Motor neuron (in vitro differentiated cells): ENCODE measurements at regions not wholly inside any gene's neighbourhood (a gene's known extent, or its start where the extent isn't known, plus 50 kb on each side); places are given as distances from the start of the nearest gene placed in this dataset.
A peak's percentile ranks its signal among the peaks of the same experiment; 100 is the strongest.

Experiments
- ATAC-seq, 8 experiments: fragments of 200-7000 bp; cut with Tn5 transposase; replicated peaks in 6 of 8; 2 replicates each; pipeline ENCODE4 v1.8.0; 2021; ENCODE audit warnings: mild to moderate bottlenecking in 8 of 8, moderate library complexity in 8 of 8
- H3K27ac ChIP-seq, 2 donors: fragments of 250-450 bp; sonication (Bioruptor Pico); 2 replicates each; pipeline ENCODE4 v1.9.0; 2021; ENCODE audit warnings: antibody characterized with exemption in 2 of 2, mild to moderate bottlenecking in 2 of 2, moderate library complexity in 1 of 2
- H3K4me1 ChIP-seq, 2 donors: fragments of 250-450 bp; sonication (Bioruptor Pico); replicated peaks in 1 of 2; 2 replicates each; pipeline ENCODE4 v1.6.1; 2021; ENCODE audit warnings: antibody characterized with exemption in 2 of 2, mild to moderate bottlenecking in 2 of 2, moderate library complexity in 1 of 2
- H3K4me3 ChIP-seq, 5 donors: fragments of 250-450 bp; sonication (Bioruptor Pico); 2 replicates each; pipeline ENCODE4 v1.9.0; 2021; ENCODE audit warnings: antibody characterized with exemption in 5 of 5, mild to moderate bottlenecking in 5 of 5, moderate library complexity in 4 of 5
- WGBS, 10 experiments: fragments of 450-650 bp; shearing (Covaris generic); methylation state at CpG; one replicate each; pipeline ENCODE4 v1.0.0; 2022; 5-methylcytosine and 5-hydroxymethylcytosine counted together
- in situ Hi-C, 9 experiments: fragments of 400-800 bp; cut with MboI; loops; one replicate each; pipeline ENCODE4 v1.15.0; 2021; ENCODE audit warnings: low sequenced_read_pairs in 9 of 9, low pct_unique_long_range_greater_than_20kb in 2 of 9; ENCODE audit not compliant: unreplicated experiment in 9 of 9

DNA sequence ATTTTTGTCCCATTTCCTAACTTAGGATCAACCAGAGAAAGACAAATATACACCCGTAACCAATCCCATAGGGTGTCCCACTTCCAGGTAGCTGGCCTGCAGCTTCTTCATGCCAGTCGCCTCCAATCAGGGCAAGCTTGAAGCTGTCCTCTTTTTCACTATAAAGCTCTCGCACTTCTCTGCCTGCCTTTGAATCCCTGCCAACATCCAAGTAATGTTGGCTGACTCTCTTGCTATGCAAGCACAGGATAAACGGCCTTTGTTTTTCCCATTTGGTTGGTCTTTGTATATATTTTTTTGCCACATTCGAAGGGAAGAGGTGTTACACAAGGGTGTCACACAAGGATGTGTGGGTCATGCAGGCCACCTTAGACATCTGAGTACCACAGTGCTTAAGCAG, 388.8 kb downstream of the CBLN2 start:
- WGBS, 10 experiments: 5 to 93% (median 66%) methylated on average over 3 to 5 of the region's 5 CpGs; no CpG with 5 or more reads in 4 of the 10 experiments
- no peak overlapping the region for H3K27ac ChIP-seq
- in situ Hi-C loops: no loop called here
- H3K4me1 ChIP-seq: no peaks in the 10 kb centered on the region
- no peak overlapping the region for H3K4me3 ChIP-seq
- no peak for ATAC-seq

DNA sequence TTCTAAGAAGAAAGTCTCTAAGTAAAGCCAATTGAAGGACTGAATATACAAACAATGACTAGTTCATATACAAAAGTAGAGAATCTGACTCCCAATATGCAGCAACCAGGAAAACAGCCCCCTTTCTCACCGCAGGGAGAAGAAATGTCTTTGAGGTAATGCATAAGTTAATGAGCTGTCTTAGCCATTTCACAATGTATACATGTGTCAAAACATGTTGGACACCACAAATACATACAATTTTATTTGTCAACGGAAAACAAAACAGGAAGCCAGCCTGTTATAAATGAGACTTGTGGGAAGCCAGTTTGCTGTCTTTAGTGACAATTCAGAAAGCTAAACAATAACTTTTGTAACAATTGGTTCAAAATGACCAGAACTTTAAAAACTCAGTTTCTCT, 389.2 kb downstream of the CBLN2 start:
- ATAC-seq: no peak
- 0 to 100% (median 50%) methylated on average over 1 to 2 of the region's 2 CpGs; no CpG with 5 or more reads in 2 of the 10 experiments for WGBS, 10 experiments
- H3K4me1 ChIP-seq: no peaks in the 10 kb centered on the region
- H3K4me3 ChIP-seq: no peak overlapping the region
- H3K27ac ChIP-seq: no peak overlapping the region
- in situ Hi-C loops: no loop called here

DNA sequence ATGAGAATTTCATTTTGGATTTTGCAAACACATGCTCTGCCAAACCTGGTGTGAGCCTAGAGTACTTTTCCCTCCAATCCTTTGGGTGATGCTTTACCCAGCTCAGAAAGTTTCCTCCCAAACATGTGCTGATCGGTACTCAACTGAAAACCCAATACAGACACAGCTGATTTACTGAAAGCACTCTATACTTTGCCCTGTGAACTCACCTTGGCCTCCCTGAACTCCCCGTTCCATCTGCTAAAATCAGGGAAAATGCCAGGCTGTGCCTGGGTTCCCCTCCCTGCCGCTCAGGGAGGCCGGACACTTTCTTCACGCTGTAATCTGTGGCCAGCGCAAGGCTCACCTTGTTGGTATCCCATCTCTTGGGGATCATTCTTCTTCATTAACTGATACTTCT, 391.2 kb downstream of the CBLN2 start:
- no peak for ATAC-seq
- Histone ChIP-seq H3K27ac (no peak overlapping the region), H3K4me3 (no peak overlapping the region), H3K4me1 (no peaks in the 10 kb centered on the region)
- WGBS, 10 experiments: 47 to 100% (median 87%) methylated on average over 1 to 6 of the region's 6 CpGs; no CpG with 5 or more reads in 2 of the 10 experiments
- in situ Hi-C loops: no loop called here

DNA sequence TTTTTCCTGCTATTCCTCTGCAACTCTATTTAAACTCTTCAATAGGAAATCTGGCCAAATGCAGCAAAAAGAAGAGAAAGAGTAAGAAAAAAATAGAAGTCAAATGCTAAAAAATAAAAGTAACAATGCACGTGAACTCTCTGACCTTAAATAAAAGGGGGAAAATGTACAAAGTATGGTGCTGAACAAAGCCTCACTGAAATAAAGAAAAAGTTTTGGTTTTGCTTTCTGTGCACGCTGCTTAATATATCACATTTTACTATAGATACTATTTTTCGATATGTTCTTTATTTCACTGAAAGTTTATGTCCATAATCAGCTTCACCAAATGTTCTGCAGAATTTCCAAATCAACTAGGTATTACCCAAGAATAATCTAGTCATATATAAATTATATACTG, 396.3 kb downstream of the CBLN2 start:
- ATAC-seq: no peak
- 8 to 100% (median 84%) methylated on average over 1 to 3 of the region's 3 CpGs for WGBS, 10 experiments
- Histone ChIP-seq H3K4me3 (no peak overlapping the region), H3K4me1 (no peaks in the 10 kb centered on the region), H3K27ac (no peak overlapping the region)
- in situ Hi-C loops: no loop called here

DNA sequence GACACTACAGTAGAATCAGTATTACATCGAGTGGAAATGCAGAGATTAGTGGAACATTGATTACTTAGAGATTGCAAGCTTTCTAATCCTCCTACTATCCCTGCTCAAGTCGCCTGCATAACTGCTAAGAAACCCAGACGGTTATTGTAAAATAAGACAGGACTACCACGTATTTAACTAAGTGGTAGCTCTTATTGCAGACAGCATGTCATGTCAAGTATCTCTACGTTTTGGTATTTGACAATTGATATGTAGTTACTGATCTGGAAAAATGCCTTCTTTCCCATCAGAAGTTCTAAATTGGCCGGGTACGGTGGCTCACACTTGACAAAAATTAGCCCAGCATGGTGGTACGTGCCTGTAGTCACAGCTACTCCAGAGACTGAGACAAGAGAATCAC, 404.1 kb downstream of the CBLN2 start:
- in situ Hi-C loops: no loop called here
- 0 to 93% (median 67%) methylated on average over 2 to 8 of the region's 8 CpGs for WGBS, 10 experiments
- no peak for ATAC-seq
- H3K4me3 ChIP-seq: no peak overlapping the region
- no peaks in the 10 kb centered on the region for H3K4me1 ChIP-seq
- no peak overlapping the region for H3K27ac ChIP-seq

DNA sequence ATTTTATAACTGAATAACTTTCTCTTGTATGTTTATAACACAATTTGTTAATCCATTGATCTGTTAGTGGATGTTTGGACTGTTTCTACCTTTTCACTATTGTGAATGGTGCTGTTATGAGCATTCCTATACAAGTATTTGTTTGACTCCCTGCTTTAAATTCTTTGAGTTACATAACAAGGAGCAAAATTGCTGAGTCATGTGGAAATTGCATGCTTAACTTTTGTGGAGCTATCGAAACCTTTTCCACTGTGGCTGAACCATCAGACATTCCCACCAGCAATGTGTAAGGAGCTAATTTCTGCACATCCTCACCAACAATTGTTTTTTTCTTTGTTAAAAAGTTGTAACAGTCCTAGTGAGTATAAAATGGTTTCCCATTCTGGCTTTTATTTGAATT, 415.5 kb downstream of the CBLN2 start:
- Histone ChIP-seq H3K4me1 (no peaks in the 10 kb centered on the region), H3K27ac (no peak overlapping the region), H3K4me3 (no peak overlapping the region)
- ATAC-seq: no peak
- WGBS, 10 experiments: 43 to 82% (median 60%) methylated on average over 1 of the region's 1 CpG; no CpG with 5 or more reads in 4 of the 10 experiments
- in situ Hi-C loops: no loop called here

DNA sequence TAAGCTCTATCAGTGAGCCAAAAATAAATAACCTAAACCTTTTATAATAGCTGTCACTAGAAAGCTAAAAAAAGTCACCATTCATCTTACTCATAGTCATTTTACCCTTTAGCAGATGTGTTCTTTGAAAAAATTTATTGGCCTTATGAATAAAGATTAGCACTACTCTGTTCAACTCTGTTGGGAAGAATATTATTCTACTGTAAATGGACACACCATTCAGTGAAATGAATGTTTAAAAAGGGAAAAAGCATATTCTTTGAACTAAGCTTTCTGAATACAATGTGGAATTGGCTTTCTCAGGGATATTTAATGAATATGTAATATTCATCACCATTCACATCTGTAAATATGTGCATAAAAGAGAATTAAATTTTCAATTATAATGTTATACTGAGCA, 422.0 kb downstream of the CBLN2 start:
- peak in 5 of 8 experiments; percentile 23 to 81 (median 40) for ATAC-seq
- no peak overlapping the region for H3K4me3 ChIP-seq
- in situ Hi-C loops: no loop called here
- no peak overlapping the region for H3K27ac ChIP-seq
- H3K4me1 ChIP-seq: no peaks in the 10 kb centered on the region

DNA sequence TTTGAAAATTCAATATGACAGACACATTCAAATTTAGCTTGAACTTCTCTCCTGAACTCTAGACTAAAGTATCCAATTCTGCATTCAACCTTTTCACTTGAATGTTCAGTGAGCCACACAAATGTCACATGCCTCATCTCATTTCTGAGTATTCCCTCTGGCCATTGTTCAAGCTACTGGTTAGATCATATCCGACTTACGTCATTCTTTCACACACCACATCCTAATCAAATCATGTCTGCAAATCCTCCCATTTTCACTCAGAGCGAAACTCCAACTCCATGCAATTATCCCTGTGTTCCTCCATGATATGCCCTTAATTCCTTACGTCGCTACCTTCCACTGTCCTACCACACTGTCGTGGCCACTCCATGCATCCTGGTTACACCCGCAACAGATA, 425.1 kb downstream of the CBLN2 start:
- ATAC-seq: no peak
- H3K4me1 ChIP-seq: no peaks in the 10 kb centered on the region
- H3K27ac ChIP-seq: no peak overlapping the region
- 34 to 100% (median 89%) methylated on average over 1 to 7 of the region's 7 CpGs; no CpG with 5 or more reads in 1 of the 10 experiments for WGBS, 10 experiments
- no peak overlapping the region for H3K4me3 ChIP-seq
- in situ Hi-C loops: no loop called here

DNA sequence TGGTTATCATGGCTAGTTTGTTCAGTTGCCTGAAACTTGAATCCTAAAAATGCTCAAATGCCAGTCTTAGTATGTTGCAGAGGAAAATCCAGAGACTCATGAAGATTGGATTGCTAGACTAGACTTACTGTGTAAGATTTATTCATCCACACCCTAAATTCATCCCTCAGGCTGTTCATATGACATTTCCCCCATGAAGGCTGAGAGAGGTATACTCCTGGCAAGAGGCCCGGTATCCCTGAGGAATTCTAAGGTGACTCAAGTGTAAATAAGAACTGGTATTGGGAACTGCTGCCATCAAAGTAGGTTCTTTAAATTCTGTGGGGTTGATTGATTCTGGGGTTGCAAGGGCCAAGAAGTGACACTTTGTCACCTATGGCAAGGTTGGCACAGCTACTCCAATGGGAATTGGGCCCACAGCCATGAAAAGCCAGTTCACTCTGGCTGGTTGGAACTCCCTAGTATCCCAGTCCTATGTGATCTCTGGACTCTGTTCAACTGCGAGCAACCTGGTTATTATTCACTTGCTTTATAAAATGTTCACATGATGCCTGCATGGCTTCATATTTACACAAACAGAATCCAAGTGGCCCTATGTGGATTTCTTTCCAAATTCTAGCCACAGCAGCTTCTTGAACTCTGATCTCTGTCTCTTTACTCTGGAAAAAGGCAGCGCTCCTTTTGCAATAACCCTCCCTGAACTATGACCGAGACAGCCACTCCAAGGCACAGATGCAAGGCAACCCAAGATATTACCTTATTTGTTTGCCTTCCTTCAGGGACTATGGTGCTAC, 429.1 kb downstream of the CBLN2 start:
- peak in 1 of 8 experiments; percentile 30 for ATAC-seq
- Histone ChIP-seq H3K4me3 (no peak overlapping the region), H3K27ac (no peak overlapping the region), H3K4me1 (no peaks in the 10 kb centered on the region)
- 0 to 98% (median 63%) methylated on average over 1 to 4 of the region's 4 CpGs; no CpG with 5 or more reads in 4 of the 10 experiments for WGBS, 10 experiments
- in situ Hi-C loops: no loop called here

DNA sequence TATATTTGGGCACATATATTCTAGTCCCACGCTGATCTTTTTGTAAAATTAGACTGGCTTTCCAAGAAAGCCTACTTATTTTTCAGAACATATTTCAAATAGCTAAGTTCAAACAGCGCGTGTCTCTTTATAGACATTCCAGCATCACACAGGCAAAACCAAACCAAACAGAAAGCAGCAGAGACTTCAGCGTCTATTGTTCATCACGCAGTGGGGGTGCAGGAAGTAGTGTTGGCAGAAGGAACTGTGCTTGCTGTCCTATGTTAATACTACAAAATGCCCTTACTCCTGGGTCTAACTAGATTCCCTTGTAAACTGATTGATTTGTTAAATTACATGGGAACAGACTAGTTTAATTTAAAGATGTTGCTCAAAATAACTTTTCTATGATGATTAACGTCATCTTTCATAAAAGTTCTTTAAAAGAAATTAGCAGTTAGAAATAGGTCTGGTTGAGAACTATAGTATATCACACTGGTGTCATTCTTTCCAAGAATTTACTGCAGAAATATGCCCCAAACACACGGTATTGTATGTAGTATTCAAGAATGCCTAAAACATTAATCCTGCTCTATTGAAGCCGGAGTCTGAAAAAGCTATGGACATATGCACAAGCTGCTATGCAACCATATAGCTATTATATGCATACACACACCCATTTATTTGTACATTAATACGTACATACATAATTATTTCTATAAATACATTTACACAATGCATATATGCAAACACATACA, 436.3 kb downstream of the CBLN2 start:
- WGBS, 10 experiments: 8 to 47% (median 26%) methylated on average over 3 to 9 of the region's 9 CpGs
- ATAC-seq: peak in 5 of 8 experiments; percentile 48 to 90 (median 80)
- in situ Hi-C loops: no loop called here
- Histone ChIP-seq H3K4me1 (no peaks in the 10 kb centered on the region), H3K4me3 (no peak overlapping the region), H3K27ac (no peak overlapping the region)

DNA sequence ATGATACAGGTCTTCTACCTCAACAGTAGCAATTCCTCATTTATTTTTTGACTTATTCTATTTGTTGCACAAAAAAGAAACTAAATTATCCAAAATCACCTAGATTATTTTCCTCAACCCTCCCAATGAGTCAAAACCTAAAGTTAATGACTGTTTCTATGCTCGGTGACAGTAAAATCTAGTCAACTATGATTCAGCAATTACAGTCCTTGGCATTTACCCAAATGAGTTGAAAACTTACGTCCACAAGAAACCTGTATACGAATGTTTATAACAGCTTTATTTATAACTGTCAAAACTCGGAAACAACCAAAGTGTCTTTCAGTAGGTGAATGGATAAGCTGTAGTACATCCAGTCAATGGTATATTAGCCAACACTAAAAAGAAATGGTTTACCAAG, 439.3 kb downstream of the CBLN2 start:
- no peaks in the 10 kb centered on the region for H3K4me1 ChIP-seq
- ATAC-seq: no peak
- no peak overlapping the region for H3K27ac ChIP-seq
- in situ Hi-C loops: no loop called here
- H3K4me3 ChIP-seq: no peak overlapping the region
- WGBS, 10 experiments: 19 to 97% (median 85%) methylated on average over 1 to 4 of the region's 4 CpGs

DNA sequence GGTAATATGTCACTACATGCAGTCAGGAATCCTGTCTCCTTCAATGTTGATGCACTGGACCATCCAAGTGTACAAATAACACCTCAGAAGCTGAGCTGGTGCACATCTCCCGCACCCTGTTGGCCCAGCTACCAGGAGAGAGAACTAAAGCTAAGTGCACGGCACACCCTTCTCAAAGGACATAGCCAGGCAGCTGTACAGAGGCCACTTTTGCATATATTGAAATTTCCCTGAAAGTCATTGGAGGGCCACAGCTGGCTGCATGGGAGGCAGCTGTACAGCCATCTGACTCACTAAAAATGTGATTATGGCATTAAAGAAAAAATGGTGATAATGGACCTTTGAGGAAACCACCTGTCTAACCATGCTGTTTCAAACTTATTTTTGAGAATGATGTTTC, 441.7 kb downstream of the CBLN2 start:
- peak in 3 of 8 experiments; percentile 76 to 94 (median 92) for ATAC-seq
- in situ Hi-C loops: no loop called here
- no peak overlapping the region for H3K27ac ChIP-seq
- H3K4me3 ChIP-seq: no peak overlapping the region
- 17 to 100% methylated on average over 1 of the region's 2 CpGs; no CpG with 5 or more reads in 8 of the 10 experiments for WGBS, 10 experiments
- no peaks in the 10 kb centered on the region for H3K4me1 ChIP-seq

DNA sequence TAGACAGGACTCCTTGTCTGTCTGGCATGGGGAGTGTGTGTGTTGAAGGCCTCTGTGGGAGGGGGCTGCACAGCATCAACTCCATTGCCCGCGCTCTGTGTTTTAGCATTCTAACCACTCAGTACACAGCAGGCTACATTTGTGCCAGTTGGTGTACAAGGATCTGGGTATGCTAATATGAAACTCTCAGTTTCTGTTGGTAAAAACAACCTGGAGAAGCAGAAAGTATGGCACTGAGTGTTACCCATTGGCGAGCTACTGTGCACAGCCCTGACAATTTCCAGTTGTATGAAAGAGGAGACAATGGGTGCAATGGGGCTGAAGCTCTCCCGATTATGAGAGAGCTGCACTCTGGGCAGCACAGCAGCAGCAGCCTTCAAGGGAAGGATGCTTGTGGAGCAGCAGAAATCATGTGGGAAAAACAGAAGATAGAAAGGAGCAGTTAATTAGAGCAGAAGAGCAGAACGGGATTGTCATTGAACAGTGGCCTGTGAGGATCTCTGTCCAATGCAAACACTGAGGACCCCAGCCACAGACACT, 443.6 kb downstream of the CBLN2 start:
- peak in 2 of 8 experiments; percentile 49 to 60 for ATAC-seq
- Histone ChIP-seq H3K4me1 (no peaks in the 10 kb centered on the region), H3K27ac (no peak overlapping the region), H3K4me3 (no peak overlapping the region)
- WGBS, 10 experiments: 0 to 100% (median 62%) methylated on average over 1 to 5 of the region's 5 CpGs
- in situ Hi-C loops: no loop called here
